ENCODE measurements at regions not wholly inside any gene's neighbourhood (a gene's known extent, or its start where the extent isn't known, plus 50 kb on each side); places are given as distances from the start of the nearest gene placed in this dataset.

- Histone ChIP-seq H3K36me3 (ENCODE audit: control insufficient read depth in 2 of 2, extremely low read depth in 1 of 2, insufficient read depth in 2 of 2, low read length in 2 of 2) (no peaks in the 10 kb centered on the region), H3K4me3 (ENCODE audit: control insufficient read depth in 2 of 3, extremely low read depth in 1 of 3, insufficient read depth in 2 of 3, low read depth in 1 of 3, low read length in 3 of 3) (no peak overlapping the region), H3K4me1 (ENCODE audit: control insufficient read depth, extremely low read depth, insufficient read depth, low read length) (peaks cover 16% of the 10 kb centered on the region), H3K9me1 (ENCODE audit: control insufficient read depth, extremely low read depth, insufficient read depth, low read length) (no peaks in the 10 kb centered on the region), H3K27ac (ENCODE audit: control insufficient read depth, insufficient read depth, low read length) (no peak overlapping the region), H3K9me3 (ENCODE audit: control insufficient read depth, low read depth, low read length) (no peaks in the 10 kb centered on the region), H3K27me3 (ENCODE audit: control insufficient read depth, extremely low read depth, insufficient read depth, low read length) (no peaks in the 10 kb centered on the region), H2AFZ (ENCODE audit: control insufficient read depth, low read length) (no peak overlapping the region), H4K20me1 (ENCODE audit: control insufficient read depth, extremely low read depth, insufficient read depth, low read length) (no peaks in the 10 kb centered on the region), H3K9ac (ENCODE audit: control insufficient read depth, extremely low read depth, insufficient read depth, low read length) (no peak overlapping the region), H3K79me2 (ENCODE audit: control insufficient read depth, insufficient read depth, low read length) (no peaks in the 10 kb centered on the region), H3K4me2 (ENCODE audit: control insufficient read depth, extremely low read depth, insufficient read depth, low read depth, low read length) (peak overlapping the region; percentile 52)
- dilution Hi-C loops (cut with MboI; ENCODE audit: extremely low pct_ligation_motif_present, low sequenced_read_pairs) = no loop called here
- FAIRE-seq (peak; percentile 95), DNase-seq (ENCODE audit: low read depth, low spot score) (peak; percentile 61)
- TF ChIP-seq EZH2 (IDR thresholded peaks at IDR 0.05; ENCODE audit: low read length) (no peak), CTCF (optimal IDR thresholded peaks at IDR 0.05 in 1 of 3, IDR thresholded peaks at IDR 0.05 in 1 of 3, conservative IDR thresholded peaks at IDR 0.05 in 1 of 3; ENCODE audit: extremely low read depth in 1 of 3, insufficient read depth in 2 of 3, low read length in 3 of 3) (no peak)
Measured at GRCh38 chr3:169026543-169027182, 636.8 kb downstream of the MECOM start.

GRCh38 chr3:169022457-169022856 lies 641.1 kb downstream of the MECOM start:
- no peak for FAIRE-seq

More at GRCh38 chr3:169022457-169022856, 641.1 kb downstream of the MECOM start:
- H3K27me3 ChIP-seq (ENCODE audit: control insufficient read depth, extremely low read depth, insufficient read depth, low read length) = no peaks in the 10 kb centered on the region
- no peak overlapping the region for H3K4me2 ChIP-seq (ENCODE audit: control insufficient read depth, extremely low read depth, insufficient read depth, low read depth, low read length)
- H3K27ac ChIP-seq (ENCODE audit: control insufficient read depth, insufficient read depth, low read length) = no peak overlapping the region
- H3K4me3 ChIP-seq (ENCODE audit: control insufficient read depth in 2 of 3, extremely low read depth in 1 of 3, insufficient read depth in 2 of 3, low read depth in 1 of 3, low read length in 3 of 3) = no peak overlapping the region
- H3K36me3 ChIP-seq (ENCODE audit: control insufficient read depth in 2 of 2, extremely low read depth in 1 of 2, insufficient read depth in 2 of 2, low read length in 2 of 2) = no peaks in the 10 kb centered on the region
- peaks cover 11% of the 10 kb centered on the region for H3K4me1 ChIP-seq (ENCODE audit: control insufficient read depth, extremely low read depth, insufficient read depth, low read length)
- dilution Hi-C loops (cut with MboI; ENCODE audit: extremely low pct_ligation_motif_present, low sequenced_read_pairs) = no loop called here
- H3K9me1 ChIP-seq (ENCODE audit: control insufficient read depth, extremely low read depth, insufficient read depth, low read length) = no peaks in the 10 kb centered on the region
- no peak overlapping the region for H2AFZ ChIP-seq (ENCODE audit: control insufficient read depth, low read length)
- H3K79me2 ChIP-seq (ENCODE audit: control insufficient read depth, insufficient read depth, low read length) = no peaks in the 10 kb centered on the region
- TF ChIP-seq CTCF (optimal IDR thresholded peaks at IDR 0.05 in 1 of 3, IDR thresholded peaks at IDR 0.05 in 1 of 3, conservative IDR thresholded peaks at IDR 0.05 in 1 of 3; ENCODE audit: extremely low read depth in 1 of 3, insufficient read depth in 2 of 3, low read length in 3 of 3) (no peak), EZH2 (IDR thresholded peaks at IDR 0.05; ENCODE audit: low read length) (no peak)
- no peak for DNase-seq (ENCODE audit: low read depth, low spot score)
- H4K20me1 ChIP-seq (ENCODE audit: control insufficient read depth, extremely low read depth, insufficient read depth, low read length) = no peaks in the 10 kb centered on the region
- H3K9me3 ChIP-seq (ENCODE audit: control insufficient read depth, low read depth, low read length) = no peaks in the 10 kb centered on the region
- H3K9ac ChIP-seq (ENCODE audit: control insufficient read depth, extremely low read depth, insufficient read depth, low read length) = no peak overlapping the region

Data from keratinocyte (primary cell).